SK-N-SH (cell line): ENCODE measurements at regions not wholly inside any gene's neighbourhood (a gene's known extent, or its start where the extent isn't known, plus 50 kb on each side); places are given as distances from the start of the nearest gene placed in this dataset.

Experiments used
- CTCF ChIA-PET: fragments of 300-600, 350-600 bp; formaldehyde crosslinking; extraction: SDS; loops from one replicate; lab custom pipeline; 2021; lab: Yijun Ruan, JAX
- POLR2A ChIA-PET: fragments of 350-600 bp; sonication (Branson Sonifier 250); formaldehyde crosslinking; extraction: SDS; loops from one replicate; lab custom pipeline; 2020; ENCODE audit warnings: antibody characterized with exemption, inconsistent platforms; lab: Yijun Ruan, JAX
- DNase-seq: peaks from one replicate; pipeline ENCODE4 v3.0.0; 2012
- H2AFZ ChIP-seq: fragments of 200-600 bp; sonication (generic); 2 replicates; pipeline ENCODE4 v1.8.1; 2016; ENCODE audit warnings: antibody characterized with exemption, mild to moderate bottlenecking, low read depth
- H3F3A ChIP-seq: fragments of 200-600 bp; sonication (generic); replicated peaks from 2 replicates; pipeline ENCODE3; 2016; ENCODE audit warnings: antibody characterized with exemption, mild to moderate bottlenecking; ENCODE audit not compliant: insufficient read depth
- H3K27ac ChIP-seq, 2 experiments: fragments of 200-500 bp in 1 of 2; fragments of 200-600 bp in 1 of 2; sonication (Bioruptor generic) in 1 of 2; sonication (generic), shearing (Covaris generic) in 1 of 2; 2 replicates each; pipeline versions ENCODE4 v1.5.1 to v1.6.1; 2014 to 2016; ENCODE audit warnings: low read depth in 2 of 2, inconsistent platforms in 1 of 2, low read length in 1 of 2, mild to moderate bottlenecking in 1 of 2, mixed read lengths in 1 of 2
- H3K27me3 ChIP-seq: fragments of 200-600 bp; sonication (generic), shearing (Covaris generic); 2 replicates; pipeline ENCODE4 v1.6.1; 2016; ENCODE audit warnings: mixed run types; ENCODE audit not compliant: insufficient read depth
- H3K36me3 ChIP-seq, 2 experiments: fragments of 200-500 bp in 1 of 2; fragments of 200-600 bp in 1 of 2; sonication (Bioruptor generic) in 1 of 2; sonication (generic) in 1 of 2; replicated peaks in 1 of 2; 2 replicates each; pipeline versions ENCODE3 to v1.5.1; 2014 to 2016; ENCODE audit warnings: low read length in 1 of 2, mild to moderate bottlenecking in 1 of 2; ENCODE audit not compliant: insufficient read depth in 2 of 2, control insufficient read depth in 1 of 2
- H3K4me1 ChIP-seq, 2 experiments: fragments of 200-500 bp in 1 of 2; fragments of 200-600 bp in 1 of 2; sonication (Bioruptor generic) in 1 of 2; sonication (generic), shearing (Covaris generic) in 1 of 2; 2 replicates each; pipeline versions ENCODE4 v1.5.1 to v1.6.1; 2014 to 2016; ENCODE audit warnings: low read depth in 1 of 2, low read length in 1 of 2, mixed run types in 1 of 2; ENCODE audit not compliant: insufficient read depth in 2 of 2, control insufficient read depth in 1 of 2
- H3K4me2 ChIP-seq: fragments of 200-600 bp; sonication (generic), shearing (Covaris generic); 2 replicates; pipeline ENCODE4 v1.6.1; 2017; ENCODE audit warnings: mixed run types
- H3K4me3 ChIP-seq, 2 experiments: fragments of 200-500 bp in 1 of 2; fragments of 200-600 bp in 1 of 2; sonication (Bioruptor generic) in 1 of 2; sonication (generic), shearing (Covaris generic) in 1 of 2; 2 replicates each; pipeline versions ENCODE4 v1.5.1 to v1.8.1; 2014 to 2016; ENCODE audit warnings: low read depth in 2 of 2, inconsistent platforms in 1 of 2, low read length in 1 of 2, mild to moderate bottlenecking in 1 of 2, mixed read lengths in 1 of 2, moderate library complexity in 1 of 2
- H3K79me2 ChIP-seq: fragments of 200-600 bp; sonication (generic); 2 replicates; pipeline ENCODE4 v1.8.1; 2017; ENCODE audit warnings: mild to moderate bottlenecking; ENCODE audit not compliant: insufficient read depth
- H3K9ac ChIP-seq: fragments of 200-600 bp; sonication (generic); 2 replicates; pipeline ENCODE4 v1.6.1; 2017; ENCODE audit warnings: mixed run types
- H3K9me2 ChIP-seq: fragments of 200-600 bp; sonication (generic); 2 replicates; pipeline ENCODE4 v1.6.1; 2017; ENCODE audit warnings: mixed run types
- H3K9me3 ChIP-seq: fragments of 200-600 bp; sonication (generic); 2 replicates; pipeline ENCODE4 v1.6.1; 2017; ENCODE audit warnings: mixed run types, mild to moderate bottlenecking, moderate library complexity
- H4K20me1 ChIP-seq: fragments of 200-600 bp; sonication (generic); 2 replicates; pipeline ENCODE4 v1.6.1; 2017; ENCODE audit warnings: mild to moderate bottlenecking, mixed run types; ENCODE audit not compliant: insufficient read depth
- CHD2 ChIP-seq: fragments of 150-350 bp; IDR thresholded peaks from 2 replicates; pipeline ENCODE4 v1.6.1; 2018; ENCODE audit warnings: low read length; ENCODE audit not compliant: partially characterized antibody
- CTCF ChIP-seq: fragments of 200-600 bp; sonication (generic); IDR thresholded peaks from 2 replicates; pipeline ENCODE4 v1.6.1; 2017; ENCODE audit warnings: antibody characterized with exemption, mild to moderate bottlenecking, moderate library complexity
- EZH2phosphoT487 ChIP-seq: fragments of 200-600 bp; sonication (generic); IDR thresholded peaks from 2 replicates; pipeline ENCODE4 v1.6.1; 2017; ENCODE audit warnings: low read depth, mixed run types, mild to moderate bottlenecking, antibody characterized with exemption, moderate library complexity, borderline replicate concordance
- FOXM1 ChIP-seq: IDR thresholded peaks from 2 replicates; pipeline ENCODE4 v1.4.0; 2012; ENCODE audit warnings: low read depth, mild to moderate bottlenecking
- NFIC ChIP-seq: IDR thresholded peaks from 2 replicates; pipeline ENCODE4 v1.4.0; 2012; ENCODE audit warnings: borderline replicate concordance
- NRF1 ChIP-seq: IDR thresholded peaks from 2 replicates; pipeline ENCODE4 v1.6.1; 2012; ENCODE audit warnings: low read depth, mild to moderate bottlenecking, low read length
- PBX3 ChIP-seq: IDR thresholded peaks from 2 replicates; pipeline ENCODE4; 2012
- POLR2AphosphoS5 ChIP-seq: IDR thresholded peaks from 2 replicates; pipeline ENCODE4 v1.6.1; 2012; ENCODE audit warnings: low read depth, low read length
- RAD21 ChIP-seq: IDR thresholded peaks from 2 replicates; pipeline ENCODE4 v1.6.1; 2012; ENCODE audit warnings: mild to moderate bottlenecking, low read length
- SIN3A ChIP-seq: IDR thresholded peaks from 2 replicates; pipeline ENCODE4 v1.6.1; 2012; ENCODE audit warnings: low read depth, mild to moderate bottlenecking, low read length, moderate library complexity, borderline replicate concordance
- TAF1 ChIP-seq: IDR thresholded peaks from 2 replicates; pipeline ENCODE4 v1.6.1; 2012; ENCODE audit warnings: low read depth, mild to moderate bottlenecking, low read length, moderate library complexity, borderline replicate concordance
- TEAD4 ChIP-seq: IDR thresholded peaks from 2 replicates; pipeline ENCODE4 v1.4.0; 2012; ENCODE audit warnings: mild to moderate bottlenecking, borderline replicate concordance; ENCODE audit not compliant: insufficient read depth
- USF2 ChIP-seq: fragments of 150-350 bp; IDR thresholded peaks from 2 replicates; pipeline ENCODE4 v1.6.1; 2017; ENCODE audit warnings: antibody characterized with exemption, low read length, low read depth, borderline replicate concordance
- WGBS: methylation state at CpG from one replicate; pipeline ENCODE4 v1.1.6; 2017; ENCODE audit warnings: low lambda C conversion rate; 5-methylcytosine and 5-hydroxymethylcytosine counted together
- TF ChIP-seq, protein P1 (sequence below): fragments of 150-350 bp; IDR thresholded peaks from 2 replicates; pipeline ENCODE4 v1.6.1; 2016; ENCODE audit warnings: mild to moderate bottlenecking, low read depth, low read length

- H3K79me2 ChIP-seq: no peaks in the 10 kb centered on the region
- H3K36me3 ChIP-seq: no peaks in the 10 kb centered on the region
- TF ChIP-seq CHD2 (no peak), TEAD4 (no peak), PBX3 (no peak), RAD21 (no peak), USF2 (no peak), EZH2phosphoT487 (no peak), TAF1 (no peak), SIN3A (no peak), NRF1 (no peak), FOXM1 (no peak), NFIC (no peak), CTCF (no peak), POLR2AphosphoS5 (no peak)
- TF ChIP-seq, protein P1, sequence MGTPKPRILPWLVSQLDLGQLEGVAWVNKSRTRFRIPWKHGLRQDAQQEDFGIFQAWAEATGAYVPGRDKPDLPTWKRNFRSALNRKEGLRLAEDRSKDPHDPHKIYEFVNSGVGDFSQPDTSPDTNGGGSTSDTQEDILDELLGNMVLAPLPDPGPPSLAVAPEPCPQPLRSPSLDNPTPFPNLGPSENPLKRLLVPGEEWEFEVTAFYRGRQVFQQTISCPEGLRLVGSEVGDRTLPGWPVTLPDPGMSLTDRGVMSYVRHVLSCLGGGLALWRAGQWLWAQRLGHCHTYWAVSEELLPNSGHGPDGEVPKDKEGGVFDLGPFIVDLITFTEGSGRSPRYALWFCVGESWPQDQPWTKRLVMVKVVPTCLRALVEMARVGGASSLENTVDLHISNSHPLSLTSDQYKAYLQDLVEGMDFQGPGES: no peak
- H3K27ac ChIP-seq: no peak overlapping the region
- H2AFZ ChIP-seq: no peak overlapping the region
- no peak for DNase-seq
- no peaks in the 10 kb centered on the region for H4K20me1 ChIP-seq
- H3K9ac ChIP-seq: no peak overlapping the region
- CTCF ChIA-PET: interaction anchor here (1.2 kb wide), 1 partner anchor 19 kb away, joined by 3 read pairs; no protein-coding TSS in a partner anchor
- H3F3A ChIP-seq: no peaks in the 10 kb centered on the region
- POLR2A ChIA-PET: no interaction called here
- H3K9me3 ChIP-seq: 0 out of 2 replicates have a peak, but pooled peaks cover 3% of the 10 kb centered on the region
- H3K4me1 ChIP-seq: no peaks in the 10 kb centered on the region
- H3K4me3 ChIP-seq: no peak overlapping the region
- WGBS: 8% methylated on average over 2 of the region's 2 CpGs
- H3K27me3 ChIP-seq: no peaks in the 10 kb centered on the region
- H3K9me2 ChIP-seq: no peaks in the 10 kb centered on the region
- no peak overlapping the region for H3K4me2 ChIP-seq
Observed at GRCh38 chr2:221245772-221246171, 326.3 kb downstream of the EPHA4 start.
